ENCODE measurements at regions not wholly inside any gene's neighbourhood (a gene's known extent, or its start where the extent isn't known, plus 50 kb on each side); places are given as distances from the start of the nearest gene placed in this dataset.

DNA sequence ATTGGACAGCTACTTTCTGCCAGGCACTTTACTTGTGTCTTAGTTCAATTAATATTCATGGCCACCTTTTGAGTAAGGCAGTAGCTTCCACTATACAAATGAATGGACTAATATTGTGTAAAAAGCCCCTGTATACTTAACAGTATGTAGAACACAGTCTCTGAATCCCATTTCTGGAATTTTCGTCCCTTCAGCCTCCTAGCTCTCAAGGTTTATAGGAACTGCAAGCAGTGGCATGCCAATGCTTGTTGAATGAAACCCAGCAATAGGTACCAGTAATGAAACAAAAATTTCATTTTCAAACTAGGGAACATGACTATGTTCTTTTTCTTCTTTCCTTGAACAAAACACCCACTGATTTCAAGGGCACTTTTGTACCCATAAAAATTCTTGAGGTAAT, 361.6 kb downstream of the TDRD3 start:
- TF ChIP-seq, protein P1, sequence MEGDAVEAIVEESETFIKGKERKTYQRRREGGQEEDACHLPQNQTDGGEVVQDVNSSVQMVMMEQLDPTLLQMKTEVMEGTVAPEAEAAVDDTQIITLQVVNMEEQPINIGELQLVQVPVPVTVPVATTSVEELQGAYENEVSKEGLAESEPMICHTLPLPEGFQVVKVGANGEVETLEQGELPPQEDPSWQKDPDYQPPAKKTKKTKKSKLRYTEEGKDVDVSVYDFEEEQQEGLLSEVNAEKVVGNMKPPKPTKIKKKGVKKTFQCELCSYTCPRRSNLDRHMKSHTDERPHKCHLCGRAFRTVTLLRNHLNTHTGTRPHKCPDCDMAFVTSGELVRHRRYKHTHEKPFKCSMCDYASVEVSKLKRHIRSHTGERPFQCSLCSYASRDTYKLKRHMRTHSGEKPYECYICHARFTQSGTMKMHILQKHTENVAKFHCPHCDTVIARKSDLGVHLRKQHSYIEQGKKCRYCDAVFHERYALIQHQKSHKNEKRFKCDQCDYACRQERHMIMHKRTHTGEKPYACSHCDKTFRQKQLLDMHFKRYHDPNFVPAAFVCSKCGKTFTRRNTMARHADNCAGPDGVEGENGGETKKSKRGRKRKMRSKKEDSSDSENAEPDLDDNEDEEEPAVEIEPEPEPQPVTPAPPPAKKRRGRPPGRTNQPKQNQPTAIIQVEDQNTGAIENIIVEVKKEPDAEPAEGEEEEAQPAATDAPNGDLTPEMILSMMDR (IDR thresholded peaks at IDR 0.05) = no peak
- TF ChIP-seq POLR2A (IDR thresholded peaks at IDR 0.05) = no peak

All from heart left ventricle (tissue), 13 donors.